ENCODE measurements at regions not wholly inside any gene's neighbourhood (a gene's known extent, or its start where the extent isn't known, plus 50 kb on each side); places are given as distances from the start of the nearest gene placed in this dataset.

GRCh38 chr5:39955156-39955555 lies 530.4 kb upstream of the DAB2 start:
- H3K9me3 ChIP-seq (ENCODE audit: control insufficient read depth, insufficient read depth, low read length), result no peaks in the 10 kb centered on the region
- H3K4me3 ChIP-seq (ENCODE audit: low read depth, low read length), result no peak overlapping the region
- H3K27me3 ChIP-seq (ENCODE audit: control insufficient read depth, insufficient read depth, low read length), result no peaks in the 10 kb centered on the region
- H3K27ac ChIP-seq (ENCODE audit: low read depth, low read length), result no peak overlapping the region
- TF ChIP-seq CTCF (IDR thresholded peaks at IDR 0.05; ENCODE audit: low read depth, low read length), result no peak
- ChIA-PET POLR2A (no interaction called here), CTCF (no interaction called here)
- DNase-seq (ENCODE audit: low read depth, low spot score), result no peak

DNA sequence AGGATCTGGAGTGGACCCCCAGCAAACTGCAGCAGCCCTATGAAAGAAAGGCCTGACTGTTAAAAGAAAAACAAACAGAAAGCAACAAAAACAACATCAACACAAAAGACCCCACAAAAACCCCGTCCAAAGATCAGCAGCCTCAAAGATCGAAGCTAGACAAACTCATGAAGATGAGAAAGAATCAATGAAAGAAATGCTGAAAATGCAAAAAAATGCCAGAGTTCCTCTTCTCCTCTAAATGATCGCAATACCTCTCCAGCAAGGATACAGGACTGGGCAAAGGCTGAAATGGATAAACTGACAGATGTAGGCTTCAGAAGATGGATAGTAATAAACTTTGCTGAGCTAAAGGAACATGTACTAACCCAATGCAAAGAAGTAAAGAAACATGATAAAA lies 526.3 kb upstream of the DAB2 start:
- Histone ChIP-seq H3K27ac (ENCODE audit: low read depth, low read length) (no peak overlapping the region), H3K4me3 (ENCODE audit: low read depth, low read length) (no peak overlapping the region), H3K9me3 (ENCODE audit: control insufficient read depth, insufficient read depth, low read length) (no peaks in the 10 kb centered on the region), H3K27me3 (ENCODE audit: control insufficient read depth, insufficient read depth, low read length) (no peaks in the 10 kb centered on the region)
- CTCF ChIA-PET, result interaction anchor here (0.6 kb wide), 1 partner anchor 356 kb away, joined by 3 read pairs; no protein-coding TSS in a partner anchor
- POLR2A ChIA-PET, result no interaction called here
- no peak for TF ChIP-seq CTCF (IDR thresholded peaks at IDR 0.05; ENCODE audit: low read depth, low read length)
- no peak for DNase-seq (ENCODE audit: low read depth, low spot score)

DNA sequence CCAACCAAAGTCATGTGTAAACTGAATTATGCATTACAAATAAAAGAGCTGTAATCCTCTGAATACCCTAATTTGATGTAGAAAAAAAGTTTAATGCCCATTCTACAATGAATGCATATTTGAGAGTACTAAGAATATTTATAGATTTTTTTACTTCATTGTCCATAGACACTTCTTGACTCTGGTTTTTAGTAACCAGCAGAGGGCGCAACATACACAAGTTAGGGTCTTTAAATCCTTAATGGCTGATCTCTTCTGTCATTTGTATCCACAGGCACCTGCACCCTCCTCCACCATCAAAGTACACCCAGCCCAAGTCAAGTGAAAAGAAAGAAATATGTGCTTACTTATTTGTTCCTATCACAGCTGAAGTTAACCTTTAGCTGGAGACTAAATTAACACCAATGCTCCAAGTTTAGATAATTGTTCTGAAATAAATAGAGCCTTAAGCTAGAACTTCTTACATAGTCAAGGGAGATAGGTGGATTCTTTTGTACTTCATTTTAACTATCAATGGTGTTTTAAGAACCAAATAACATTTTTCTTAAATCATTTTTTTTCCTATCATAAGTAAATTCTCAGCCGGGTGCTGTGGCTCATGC lies 524.2 kb upstream of the DAB2 start:
- DNase-seq (ENCODE audit: low read depth, low spot score), result peak; percentile 44
- TF ChIP-seq CTCF (IDR thresholded peaks at IDR 0.05; ENCODE audit: low read depth, low read length), result peak; percentile 72
- Histone ChIP-seq H3K27ac (ENCODE audit: low read depth, low read length) (no peak overlapping the region), H3K27me3 (ENCODE audit: control insufficient read depth, insufficient read depth, low read length) (no peaks in the 10 kb centered on the region), H3K9me3 (ENCODE audit: control insufficient read depth, insufficient read depth, low read length) (no peaks in the 10 kb centered on the region), H3K4me3 (ENCODE audit: low read depth, low read length) (no peak overlapping the region)
- ChIA-PET CTCF (interaction anchor here (0.7 to 2.2 kb wide), 41 partner anchors 8 to 795 kb away, joined by 3 to 38 read pairs (median 4); no protein-coding TSS in a partner anchor), POLR2A (interaction anchor here (0.9 kb wide), 1 partner anchor 731 kb away, joined by 3 read pairs; the partner anchor contains the start of gene PTGER4)

DNA sequence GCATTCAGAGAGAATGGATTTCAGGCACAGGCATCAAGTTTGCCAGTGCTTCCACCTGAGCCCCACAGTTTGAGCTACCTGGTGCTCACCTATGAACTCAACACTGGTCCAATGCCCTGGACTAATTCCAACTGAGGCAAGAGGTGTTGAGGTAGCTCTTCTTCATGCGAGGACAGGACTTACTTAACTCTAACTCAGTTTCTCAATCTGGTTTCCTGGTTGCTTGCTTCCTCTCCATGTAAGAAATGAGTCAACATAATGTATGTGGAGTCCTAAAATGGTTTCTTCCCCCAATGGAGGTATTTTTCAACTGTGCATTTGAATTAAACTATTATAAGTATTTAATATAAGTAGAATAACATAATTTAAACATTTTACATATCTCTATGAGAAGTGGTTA lies 523.6 kb upstream of the DAB2 start:
- Histone ChIP-seq H3K9me3 (ENCODE audit: control insufficient read depth, insufficient read depth, low read length) (no peaks in the 10 kb centered on the region), H3K27ac (ENCODE audit: low read depth, low read length) (no peak overlapping the region), H3K4me3 (ENCODE audit: low read depth, low read length) (no peak overlapping the region), H3K27me3 (ENCODE audit: control insufficient read depth, insufficient read depth, low read length) (no peaks in the 10 kb centered on the region)
- TF ChIP-seq CTCF (IDR thresholded peaks at IDR 0.05; ENCODE audit: low read depth, low read length), result no peak
- CTCF ChIA-PET, result interaction anchor here (0.7 to 2.2 kb wide), 36 partner anchors 8 to 795 kb away, joined by 3 to 38 read pairs (median 4); no protein-coding TSS in a partner anchor
- no peak for DNase-seq (ENCODE audit: low read depth, low spot score)
- POLR2A ChIA-PET, result interaction anchor here (0.9 kb wide), 1 partner anchor 732 kb away, joined by 3 read pairs; the partner anchor contains the start of gene PTGER4

- TF ChIP-seq CTCF (IDR thresholded peaks at IDR 0.05; ENCODE audit: low read depth, low read length), result no peak
- H3K27ac ChIP-seq (ENCODE audit: low read depth, low read length), result no peak overlapping the region
- H3K9me3 ChIP-seq (ENCODE audit: control insufficient read depth, insufficient read depth, low read length), result no peaks in the 10 kb centered on the region
- ChIA-PET CTCF (interaction anchor here (0.9 to 2.2 kb wide), 16 partner anchors 10 to 791 kb away, joined by 3 to 38 read pairs (median 6); no protein-coding TSS in a partner anchor), POLR2A (interaction anchor here (0.9 kb wide), 1 partner anchor 732 kb away, joined by 3 read pairs; the partner anchor contains the start of gene PTGER4)
- no peaks in the 10 kb centered on the region for H3K27me3 ChIP-seq (ENCODE audit: control insufficient read depth, insufficient read depth, low read length)
- no peak overlapping the region for H3K4me3 ChIP-seq (ENCODE audit: low read depth, low read length)
- no peak for DNase-seq (ENCODE audit: low read depth, low spot score)
These were observed 522.9 kb upstream of the DAB2 start for GRCh38 chr5:39947657-39948056.

Measured in AG04450 (cell line).